ENCODE measurements at regions not wholly inside any gene's neighbourhood (a gene's known extent, or its start where the extent isn't known, plus 50 kb on each side); places are given as distances from the start of the nearest gene placed in this dataset.

DNA sequence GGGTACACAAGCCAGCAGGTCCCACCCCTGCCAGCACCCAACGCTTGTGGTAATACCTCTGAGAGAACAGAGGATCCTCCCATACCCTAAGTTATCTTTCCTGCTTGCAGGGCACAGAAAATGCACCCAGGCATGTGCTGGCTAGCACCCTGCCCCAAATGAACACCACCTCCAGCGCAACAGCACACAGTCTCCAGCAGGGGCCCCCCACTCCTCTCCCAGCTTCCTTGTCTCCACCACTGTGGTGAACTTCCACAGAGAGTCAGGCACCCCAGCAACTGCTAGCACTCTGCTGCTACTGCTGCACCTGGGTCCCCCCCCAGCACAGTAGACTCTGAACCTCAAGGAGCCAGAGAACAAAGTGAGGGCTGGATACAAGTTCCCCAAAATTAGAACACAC lies 216.8 kb upstream of the CNTNAP5 start:
- no peak for TF ChIP-seq IKZF1 (conservative IDR thresholded peaks at IDR 0.05)
- no peak for TF ChIP-seq TAF1 (IDR thresholded peaks at IDR 0.05; ENCODE audit: borderline replicate concordance, low read depth, low read length)
- TF ChIP-seq CTCF (IDR thresholded peaks at IDR 0.05 in 2 of 3, conservative IDR thresholded peaks at IDR 0.05 in 1 of 3; ENCODE audit: control insufficient read depth in 2 of 3, extremely low read depth in 1 of 3, insufficient read depth in 1 of 3, low read depth in 3 of 3, low read length in 3 of 3) = no peak
- no peak for TF ChIP-seq YY1 (IDR thresholded peaks at IDR 0.05; ENCODE audit: low read depth, low read length)
- no peak for TF ChIP-seq JUND (IDR thresholded peaks at IDR 0.05; ENCODE audit: low read depth, low read length)
- no peak for TF ChIP-seq CREB1 (IDR thresholded peaks at IDR 0.05; ENCODE audit: low read depth)
- no peak for TF ChIP-seq SP1 (IDR thresholded peaks at IDR 0.05; ENCODE audit: low read depth, low read length)
- TF ChIP-seq ZNF384 (IDR thresholded peaks at IDR 0.05; ENCODE audit: borderline replicate concordance, low read depth, low read length) = no peak
- TF ChIP-seq, protein P1, sequence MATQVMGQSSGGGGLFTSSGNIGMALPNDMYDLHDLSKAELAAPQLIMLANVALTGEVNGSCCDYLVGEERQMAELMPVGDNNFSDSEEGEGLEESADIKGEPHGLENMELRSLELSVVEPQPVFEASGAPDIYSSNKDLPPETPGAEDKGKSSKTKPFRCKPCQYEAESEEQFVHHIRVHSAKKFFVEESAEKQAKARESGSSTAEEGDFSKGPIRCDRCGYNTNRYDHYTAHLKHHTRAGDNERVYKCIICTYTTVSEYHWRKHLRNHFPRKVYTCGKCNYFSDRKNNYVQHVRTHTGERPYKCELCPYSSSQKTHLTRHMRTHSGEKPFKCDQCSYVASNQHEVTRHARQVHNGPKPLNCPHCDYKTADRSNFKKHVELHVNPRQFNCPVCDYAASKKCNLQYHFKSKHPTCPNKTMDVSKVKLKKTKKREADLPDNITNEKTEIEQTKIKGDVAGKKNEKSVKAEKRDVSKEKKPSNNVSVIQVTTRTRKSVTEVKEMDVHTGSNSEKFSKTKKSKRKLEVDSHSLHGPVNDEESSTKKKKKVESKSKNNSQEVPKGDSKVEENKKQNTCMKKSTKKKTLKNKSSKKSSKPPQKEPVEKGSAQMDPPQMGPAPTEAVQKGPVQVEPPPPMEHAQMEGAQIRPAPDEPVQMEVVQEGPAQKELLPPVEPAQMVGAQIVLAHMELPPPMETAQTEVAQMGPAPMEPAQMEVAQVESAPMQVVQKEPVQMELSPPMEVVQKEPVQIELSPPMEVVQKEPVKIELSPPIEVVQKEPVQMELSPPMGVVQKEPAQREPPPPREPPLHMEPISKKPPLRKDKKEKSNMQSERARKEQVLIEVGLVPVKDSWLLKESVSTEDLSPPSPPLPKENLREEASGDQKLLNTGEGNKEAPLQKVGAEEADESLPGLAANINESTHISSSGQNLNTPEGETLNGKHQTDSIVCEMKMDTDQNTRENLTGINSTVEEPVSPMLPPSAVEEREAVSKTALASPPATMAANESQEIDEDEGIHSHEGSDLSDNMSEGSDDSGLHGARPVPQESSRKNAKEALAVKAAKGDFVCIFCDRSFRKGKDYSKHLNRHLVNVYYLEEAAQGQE (IDR thresholded peaks at IDR 0.05; ENCODE audit: low read depth, low read length) = no peak
- no peak for TF ChIP-seq POU2F2 (IDR thresholded peaks at IDR 0.05; ENCODE audit: borderline replicate concordance, low read depth, low read length)
- no peak for TF ChIP-seq POLR2A (IDR thresholded peaks at IDR 0.05; ENCODE audit: low read depth, low read length)
- TF ChIP-seq ETV6 (conservative IDR thresholded peaks at IDR 0.05 in 1 of 2, IDR thresholded peaks at IDR 0.05 in 1 of 2; ENCODE audit: borderline replicate concordance in 1 of 2, low read depth in 1 of 2) = no peak
